T-helper 2 cell treated with Interferon-gamma antibody and Interleukin-4, amounts not matched to agents 100 ng/mL and 5 ng/mL, for 36 hours (primary cell): ENCODE measurements at regions not wholly inside any gene's neighbourhood (a gene's known extent, or its start where the extent isn't known, plus 50 kb on each side); places are given as distances from the start of the nearest gene placed in this dataset.
"Not testable (repeated sequence)": the region's sequence is repeated elsewhere in the genome, so short reads cannot be mapped to it uniquely, and the experiment has no call there.

Source experiments
- intact Hi-C: fragments of 100-400 bp; cut with micrococcal nuclease; formaldehyde crosslinking; loops from one replicate; pipeline ENCODE4 v1.15.1; 2023

DNA sequence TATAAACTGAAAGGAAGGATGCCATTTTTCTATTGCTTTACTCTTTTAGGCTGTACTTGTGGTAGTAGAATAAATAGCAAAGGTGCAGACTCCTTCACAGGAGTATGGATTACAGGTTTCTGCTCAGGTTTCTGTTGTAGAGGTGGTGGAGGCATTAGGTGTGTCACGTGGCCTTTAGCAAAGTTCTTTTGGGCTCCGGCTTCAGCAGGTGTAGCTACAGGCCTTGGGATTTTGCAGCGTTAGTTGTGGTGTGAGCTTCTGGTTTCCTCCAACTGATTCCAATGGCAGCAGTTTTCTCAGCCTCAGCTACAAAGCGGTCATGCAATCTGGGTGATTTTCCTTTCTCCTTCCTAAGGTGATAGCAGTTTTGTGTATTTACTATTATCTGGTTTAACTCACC is 255.8 kb upstream of the GK2 start:
- intact Hi-C loops, result no loop called here

DNA sequence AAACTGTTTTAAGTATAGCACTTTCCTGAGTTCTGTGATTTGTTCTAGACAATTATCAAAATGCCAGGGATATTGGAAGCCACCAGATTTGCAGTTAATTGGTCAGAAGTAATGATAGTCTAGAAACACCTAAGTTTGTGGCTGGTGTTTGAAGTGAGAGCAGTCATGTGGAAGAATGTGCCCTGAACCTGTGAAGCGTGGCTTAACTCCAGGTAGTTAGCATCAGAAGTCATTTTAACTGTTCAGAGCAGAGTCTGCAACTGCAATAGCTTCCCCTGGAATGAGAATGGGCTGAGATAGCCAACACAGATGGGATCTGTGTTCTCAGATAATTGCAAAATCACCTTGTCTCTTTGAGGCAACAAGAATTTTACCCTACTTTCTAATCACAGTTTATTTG is 255.1 kb upstream of the GK2 start:
- intact Hi-C loops, result no loop called here

DNA sequence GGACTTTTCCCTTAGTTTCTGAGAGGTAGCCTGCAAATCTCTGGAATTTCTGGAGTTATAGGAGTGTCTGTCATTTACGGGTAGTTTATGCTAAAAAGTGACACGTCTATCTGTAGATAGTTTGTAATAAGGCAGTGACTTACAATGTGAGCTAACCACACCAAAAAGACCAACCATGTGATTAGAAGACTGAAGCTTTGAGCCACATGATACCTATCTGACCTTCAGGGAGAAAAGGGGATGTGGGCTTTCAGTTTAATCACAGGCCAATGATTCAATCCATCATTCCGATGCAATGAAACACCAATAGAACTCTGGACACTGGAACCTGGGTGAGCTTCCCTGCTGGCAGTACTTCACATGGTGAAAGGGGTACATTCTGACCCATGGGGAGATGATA is 254.6 kb upstream of the GK2 start:
- intact Hi-C loops, result no loop called here

DNA sequence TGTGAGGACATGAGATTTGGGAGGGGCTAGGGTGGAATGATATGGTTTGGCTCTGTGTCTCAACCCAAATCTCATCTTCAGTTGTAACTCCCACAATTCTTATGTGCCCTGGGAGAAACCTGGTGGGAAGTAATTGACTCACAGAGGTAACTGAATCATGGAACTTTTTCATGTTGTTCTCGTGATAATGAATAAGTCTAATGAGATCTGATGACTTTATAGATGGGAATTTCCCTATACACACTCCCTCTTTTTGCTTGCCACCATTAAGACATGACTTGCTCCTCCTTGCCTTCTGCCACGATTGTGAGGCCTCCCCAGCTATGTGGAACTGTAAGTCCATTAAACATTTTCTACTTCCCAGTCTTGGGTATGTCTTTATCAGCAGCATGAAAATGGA is 253.2 kb upstream of the GK2 start:
- intact Hi-C loops, result no loop called here

DNA sequence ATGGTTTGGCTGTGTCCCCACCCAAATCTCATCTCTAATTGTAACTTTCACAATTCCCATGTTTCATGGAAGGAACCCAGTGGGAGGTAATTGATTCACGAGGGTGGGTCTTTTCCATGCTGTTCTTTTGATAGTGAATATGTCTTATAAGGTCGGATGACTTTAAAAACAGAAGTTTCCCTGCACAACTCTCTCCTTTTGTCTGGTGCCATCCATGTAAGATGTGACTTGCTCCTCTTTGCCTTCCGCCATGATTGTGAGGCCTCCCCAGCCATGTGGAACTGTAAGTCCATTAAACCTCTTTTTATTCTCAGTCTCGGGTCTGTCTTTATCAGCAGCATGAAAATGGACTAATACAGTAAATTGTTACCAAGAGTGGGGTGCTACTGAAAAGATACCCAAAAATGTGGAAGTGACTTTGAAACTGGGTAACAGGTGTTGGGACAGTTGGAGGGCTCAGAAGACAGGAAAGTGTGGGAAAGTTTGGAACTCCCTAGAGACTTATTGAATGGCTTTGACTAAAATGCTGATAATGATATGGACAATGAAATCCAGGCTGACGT is 251.4 kb upstream of the GK2 start:
- intact Hi-C loops, result not testable (repeated sequence)

DNA sequence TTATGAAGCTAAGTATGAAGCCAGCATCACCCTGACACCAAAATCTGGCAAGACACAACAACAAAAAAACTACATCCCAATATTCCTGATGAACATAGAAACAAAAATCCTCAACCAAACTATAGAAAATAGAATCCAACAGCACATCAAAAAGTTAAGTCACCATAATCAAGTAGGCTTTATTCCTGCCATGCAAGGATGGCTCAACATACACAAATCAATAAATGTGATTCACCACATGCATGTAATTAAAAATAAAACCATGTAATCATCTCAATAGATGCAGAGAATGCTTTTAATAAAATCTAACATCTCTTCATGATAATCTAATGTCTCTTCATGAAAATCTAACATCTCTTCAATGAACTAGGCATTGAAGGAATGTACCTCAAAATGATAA is 249.4 kb upstream of the GK2 start:
- intact Hi-C loops, result no loop called here

DNA sequence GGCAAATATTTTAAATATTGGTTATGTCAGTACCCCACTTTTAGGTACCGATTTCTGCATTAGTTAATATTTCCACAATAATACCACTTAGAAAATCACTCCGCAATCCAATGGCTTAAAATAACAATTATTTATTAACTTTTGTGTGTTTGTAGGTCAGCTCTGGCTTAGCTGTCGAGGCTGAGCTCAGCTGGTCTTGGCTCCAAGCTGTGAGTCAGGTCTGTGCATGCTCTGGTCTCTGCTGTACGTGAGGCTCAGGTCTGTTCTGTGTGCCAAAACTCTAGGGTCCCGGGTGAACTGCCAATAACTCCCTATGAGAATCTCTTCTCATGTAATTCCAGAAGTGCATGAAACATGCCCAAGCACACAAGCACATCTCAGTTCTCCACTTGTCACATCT is 245.8 kb upstream of the GK2 start:
- intact Hi-C loops, result no loop called here

DNA sequence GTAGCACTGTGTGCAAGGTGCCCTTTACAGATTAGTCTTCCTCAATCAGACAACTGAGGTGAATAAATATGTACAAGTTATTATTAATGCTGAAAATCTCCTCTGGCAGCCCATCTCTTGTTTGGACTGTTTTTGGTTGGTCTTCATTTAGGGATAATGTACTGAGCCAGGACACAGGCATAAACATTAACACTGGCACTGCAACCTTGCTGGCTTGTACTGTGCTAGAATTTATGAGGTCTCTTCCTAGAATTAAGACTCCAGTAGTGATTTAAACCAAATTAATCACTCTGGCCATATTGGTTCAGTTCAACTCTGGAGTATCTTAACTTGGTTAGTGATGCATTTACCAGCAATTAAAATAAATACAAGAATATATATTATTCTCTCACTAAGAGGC is 244.7 kb upstream of the GK2 start:
- intact Hi-C loops, result no loop called here

DNA sequence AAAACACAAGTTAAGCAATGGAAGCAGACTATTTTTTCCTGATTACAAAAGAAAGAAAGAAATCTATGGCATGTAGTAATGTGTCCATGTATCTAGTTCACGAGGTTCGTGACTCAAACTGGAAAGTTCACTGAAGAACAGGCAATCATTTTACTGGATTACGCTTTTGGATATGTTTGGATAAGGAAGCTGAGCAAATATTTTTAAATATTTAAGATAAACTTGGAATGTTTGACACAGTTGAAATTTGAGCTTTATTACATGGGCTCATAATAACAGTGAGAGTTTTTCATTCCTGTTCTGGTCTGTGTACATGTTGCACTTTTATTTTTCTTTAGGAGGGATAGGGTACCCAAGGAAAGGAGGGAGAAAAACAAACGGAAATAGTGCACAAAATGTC is 244.2 kb upstream of the GK2 start:
- intact Hi-C loops, result no loop called here

DNA sequence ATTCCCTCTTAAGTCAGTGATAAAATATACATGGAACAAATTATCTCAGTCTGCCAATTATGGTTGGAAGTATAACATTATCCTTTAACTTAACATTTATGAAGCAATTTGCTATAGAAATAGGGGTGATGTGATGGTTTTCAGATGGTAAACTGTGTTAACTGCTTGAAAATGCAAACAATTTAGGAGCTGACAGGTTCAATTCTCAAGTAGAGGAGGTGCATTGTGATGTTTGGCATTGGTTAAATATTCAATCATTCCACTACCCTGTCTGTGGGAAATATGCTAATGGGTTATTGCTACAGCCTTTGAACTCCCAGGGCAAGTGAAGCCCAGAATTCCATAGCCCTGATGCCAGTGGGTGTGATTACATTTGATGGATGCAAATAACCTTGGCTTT is 243.4 kb upstream of the GK2 start:
- intact Hi-C loops, result no loop called here

DNA sequence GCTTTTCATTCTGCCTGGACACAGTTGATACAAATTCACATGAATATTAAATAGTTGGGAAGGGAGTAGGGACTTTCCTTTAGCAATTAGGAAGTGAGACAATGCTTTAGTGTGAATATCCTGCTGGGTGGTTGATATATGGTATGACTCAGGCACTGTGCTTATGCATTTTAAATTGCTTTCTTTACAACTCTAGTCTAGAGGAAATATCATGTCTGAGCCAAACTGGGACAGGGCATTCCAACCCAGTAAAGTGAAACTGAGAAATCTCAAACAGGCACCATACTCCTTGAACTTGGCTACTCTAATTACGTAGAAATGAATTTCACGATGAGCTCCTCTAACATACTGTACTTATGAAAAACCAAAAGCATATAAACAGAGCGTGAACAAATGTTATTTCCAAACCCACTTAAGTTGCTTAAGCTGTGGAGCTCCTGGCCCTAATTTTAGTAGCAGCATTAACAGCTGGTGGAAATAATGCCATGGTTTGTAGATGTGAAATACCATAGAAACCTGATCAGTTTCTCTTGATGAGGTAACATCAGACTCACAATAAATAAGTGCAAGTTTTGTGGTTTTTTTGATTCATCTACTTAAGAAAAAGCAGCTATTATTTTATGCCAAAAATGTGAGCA is 242.9 kb upstream of the GK2 start:
- intact Hi-C loops, result no loop called here

DNA sequence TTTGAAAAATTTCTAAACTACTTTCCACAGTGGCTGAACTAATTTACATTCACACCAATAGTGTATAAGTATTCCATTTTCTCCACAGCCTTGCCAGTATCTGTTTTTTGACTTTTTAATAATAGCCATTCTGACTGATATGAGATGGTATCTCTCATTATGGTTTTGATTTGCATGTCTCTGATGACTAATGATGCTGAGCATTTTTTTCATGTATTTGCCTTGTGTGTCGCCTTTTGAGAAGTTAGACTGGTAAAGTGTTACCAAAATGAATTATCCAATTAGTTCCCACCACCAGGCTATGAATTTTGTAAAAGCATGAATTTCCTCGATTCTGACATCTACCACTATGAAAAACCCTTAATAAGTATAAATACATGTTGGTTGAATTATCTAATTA is 242.2 kb upstream of the GK2 start:
- intact Hi-C loops, result no loop called here

DNA sequence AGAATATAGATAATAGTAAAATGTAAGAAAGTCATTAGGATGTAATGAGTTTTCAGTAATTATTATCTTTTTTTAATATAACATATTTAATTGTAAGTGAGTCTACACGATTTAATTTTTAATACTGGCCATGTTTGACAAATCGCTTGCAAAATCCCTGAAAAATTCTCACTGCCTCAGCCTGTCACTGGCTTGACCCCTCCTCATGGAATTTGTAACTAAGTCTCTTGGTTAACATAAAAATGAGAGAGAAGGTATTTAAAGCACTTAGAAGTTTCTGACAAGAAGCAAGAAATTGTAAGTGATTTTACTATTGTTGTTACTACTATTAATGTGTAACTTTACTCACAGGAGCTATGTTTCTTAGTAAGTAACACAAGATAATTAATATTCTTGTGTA is 237.9 kb upstream of the GK2 start:
- intact Hi-C loops, result no loop called here

DNA sequence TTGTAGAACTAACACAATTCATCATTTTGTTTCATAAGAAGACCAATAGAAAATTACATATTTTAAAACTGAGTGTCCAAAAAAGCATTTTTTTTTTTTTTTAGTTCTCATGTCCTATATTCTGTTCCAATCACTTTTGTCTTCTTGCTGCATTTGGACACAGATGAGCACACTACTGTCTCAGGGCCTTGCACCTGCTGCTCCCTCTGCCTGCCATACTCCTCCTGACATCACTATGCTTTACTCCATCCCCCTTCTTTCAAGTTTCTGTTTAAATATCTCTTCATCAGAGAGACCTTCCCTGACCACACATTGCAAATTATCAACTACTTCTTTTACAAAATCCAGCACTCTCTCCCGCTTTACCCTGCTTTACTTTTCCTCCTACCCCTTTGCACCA is 230.7 kb upstream of the GK2 start:
- intact Hi-C loops, result no loop called here

DNA sequence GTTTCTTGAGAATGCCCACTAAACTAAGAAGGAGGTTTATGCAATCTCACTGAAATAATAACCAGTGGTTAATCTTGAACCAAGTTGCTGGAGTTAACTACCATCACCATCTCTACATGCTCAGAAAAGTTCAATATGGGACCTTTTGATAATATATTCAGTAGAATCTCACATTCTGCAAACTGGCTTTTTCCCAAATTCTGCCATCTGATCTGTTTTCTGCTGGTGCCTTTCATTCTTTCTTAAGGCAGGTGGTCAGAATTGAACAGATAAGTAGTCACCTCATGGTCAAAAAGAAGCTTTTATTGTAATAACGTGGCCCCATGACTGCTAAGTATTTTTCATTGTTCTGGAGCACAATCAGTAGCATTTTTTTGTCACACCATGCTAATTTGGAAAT is 229.0 kb upstream of the GK2 start:
- intact Hi-C loops, result no loop called here

DNA sequence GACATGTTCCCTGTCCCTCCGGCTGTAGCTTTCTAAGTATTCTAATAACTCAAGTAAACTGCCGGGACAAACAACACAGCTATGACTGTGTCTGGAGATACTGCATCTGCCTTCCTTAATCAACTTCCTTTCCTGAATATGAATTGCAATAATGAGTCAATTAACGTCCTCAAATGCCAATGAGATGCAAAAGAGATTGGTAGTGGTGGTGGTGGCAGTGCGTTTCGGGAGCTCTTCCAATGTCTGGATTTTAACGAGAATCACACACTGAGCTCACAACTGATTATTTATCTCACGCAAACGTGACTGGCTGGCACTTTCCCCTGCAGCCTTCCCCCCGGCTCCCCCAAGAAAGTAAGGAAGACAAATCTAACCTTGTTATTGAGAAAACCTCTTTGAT is 226.1 kb upstream of the GK2 start:
- intact Hi-C loops, result no loop called here

DNA sequence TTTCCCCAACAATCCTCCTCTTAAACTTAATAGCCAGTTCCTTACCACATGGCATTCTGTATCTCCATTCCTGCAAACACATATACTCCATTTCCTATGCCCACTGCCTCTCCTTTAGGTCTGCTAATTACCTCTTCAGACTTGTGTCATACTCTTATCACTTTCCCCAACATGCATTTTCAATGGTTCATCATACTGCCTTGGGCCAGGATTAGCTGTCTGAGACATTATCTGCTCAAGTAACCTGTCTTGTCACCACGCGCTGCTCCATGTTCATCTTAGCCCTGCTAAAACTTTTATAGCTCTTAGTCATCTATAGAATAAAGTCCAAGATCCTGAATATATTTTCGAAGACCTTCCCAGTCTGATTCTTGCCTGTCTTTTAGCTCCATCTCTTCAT is 224.1 kb upstream of the GK2 start:
- intact Hi-C loops, result no loop called here

DNA sequence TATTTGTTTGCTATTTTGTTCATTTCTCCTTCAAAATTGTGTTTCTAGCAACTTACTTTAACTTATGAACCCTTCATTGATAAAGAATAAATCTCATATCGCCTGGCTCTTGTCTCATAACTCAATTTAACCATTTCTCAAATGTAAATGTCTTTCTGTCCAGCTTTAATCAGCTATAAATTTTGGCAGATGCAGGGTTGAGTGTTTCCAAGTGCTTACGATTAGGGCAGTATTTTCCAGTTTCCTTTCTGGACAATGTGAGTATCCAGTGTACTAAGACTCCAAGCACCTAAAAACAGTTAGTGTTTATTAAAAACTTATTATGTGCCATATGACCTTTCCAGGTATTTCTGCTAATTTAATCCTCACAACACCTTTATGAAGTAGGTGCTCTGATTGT is 218.6 kb upstream of the GK2 start:
- intact Hi-C loops, result no loop called here

DNA sequence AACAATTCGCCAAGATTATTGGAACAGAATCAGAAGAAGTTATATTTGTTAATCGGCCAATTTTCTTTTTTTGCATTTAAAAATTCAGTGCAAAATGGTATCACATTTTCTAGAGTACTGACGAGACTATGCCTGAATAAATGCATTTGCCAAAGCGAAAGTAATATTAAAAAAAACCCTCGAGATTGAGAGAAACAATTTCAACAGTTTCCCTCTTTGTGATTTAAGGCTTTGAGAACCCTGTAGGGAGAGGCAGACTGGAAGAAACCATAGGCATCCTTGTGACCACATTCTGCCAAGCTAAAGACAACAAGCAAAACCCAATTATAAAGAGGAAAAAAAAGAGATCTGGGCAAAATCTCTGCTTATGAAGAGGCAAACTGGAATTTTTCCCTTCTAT is 218.1 kb upstream of the GK2 start:
- intact Hi-C loops, result no loop called here

DNA sequence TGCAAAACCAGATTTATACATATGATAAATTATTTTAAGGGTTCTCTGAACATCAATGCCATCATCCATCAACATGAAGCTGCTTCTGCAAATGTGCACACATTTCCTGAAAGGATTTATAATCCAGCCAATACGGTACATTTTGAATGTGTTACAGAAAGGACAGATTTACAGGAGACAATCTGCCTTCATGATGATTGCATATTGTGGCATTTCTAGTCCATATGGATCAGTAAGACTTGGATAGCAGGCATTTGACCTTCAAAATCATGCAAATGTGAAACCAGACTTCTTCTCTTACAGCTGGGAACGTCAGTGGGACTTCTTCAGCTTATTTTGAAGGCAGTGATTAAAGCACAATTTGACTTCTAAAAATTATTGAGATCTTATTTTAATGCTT is 217.3 kb upstream of the GK2 start:
- intact Hi-C loops, result no loop called here

DNA sequence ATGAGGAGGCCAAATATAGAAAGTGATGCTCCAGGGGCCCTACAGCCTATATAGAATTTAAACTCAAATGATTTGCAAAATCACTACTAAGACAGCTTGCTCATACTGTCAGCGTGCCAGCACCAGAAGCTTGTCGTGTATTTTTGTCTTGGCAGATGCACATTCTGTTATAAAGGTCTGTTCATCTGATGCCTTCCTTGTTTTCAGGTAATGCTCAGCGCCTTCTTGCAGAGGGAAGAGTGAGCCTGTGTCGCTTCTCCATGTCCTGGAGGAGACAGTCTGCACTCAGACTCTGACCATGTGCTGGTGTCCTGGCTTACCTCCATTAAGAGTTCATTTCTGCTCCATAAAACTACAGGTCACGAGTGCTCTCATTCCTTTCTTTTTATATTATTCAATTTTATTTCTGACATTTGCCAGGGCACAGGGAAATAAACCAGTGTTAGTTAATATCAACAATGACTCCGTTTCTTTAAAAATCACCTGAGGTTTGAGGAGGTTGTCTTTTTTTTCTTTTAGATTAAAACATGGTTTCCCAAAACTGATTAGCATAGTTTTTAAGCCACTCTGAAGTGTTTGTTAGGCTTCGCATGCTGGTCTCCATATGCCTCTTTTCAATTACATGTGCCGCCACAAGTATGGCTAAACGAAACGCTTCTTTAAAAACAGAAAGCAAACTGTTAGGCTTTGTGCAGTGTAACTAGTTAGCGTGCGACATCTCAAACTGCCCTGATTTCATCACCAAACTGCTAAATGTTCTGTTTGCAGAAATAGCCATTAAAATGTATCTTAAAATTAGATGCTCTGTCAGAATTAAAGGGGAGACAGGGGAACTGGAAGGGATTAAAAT is 215.2 kb upstream of the GK2 start:
- intact Hi-C loops, result no loop called here

DNA sequence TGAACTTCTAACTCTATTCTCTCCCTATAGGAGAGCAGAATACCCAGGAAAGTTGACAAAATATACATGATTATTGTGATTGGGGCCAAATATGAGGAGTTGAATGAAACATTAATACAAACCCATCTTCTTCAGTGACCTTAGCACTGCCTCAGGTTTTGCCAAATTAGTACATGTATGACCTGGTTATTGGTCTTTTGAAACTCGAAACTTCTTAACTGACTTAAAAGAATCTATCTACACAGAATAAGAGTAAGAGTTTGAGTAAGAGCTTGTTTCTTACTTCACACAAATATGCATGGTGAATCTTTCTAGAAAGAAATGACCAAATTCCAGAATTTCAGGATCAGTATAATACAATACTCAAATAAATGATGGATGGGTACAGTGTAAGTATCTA is 213.0 kb upstream of the GK2 start:
- intact Hi-C loops, result no loop called here

DNA sequence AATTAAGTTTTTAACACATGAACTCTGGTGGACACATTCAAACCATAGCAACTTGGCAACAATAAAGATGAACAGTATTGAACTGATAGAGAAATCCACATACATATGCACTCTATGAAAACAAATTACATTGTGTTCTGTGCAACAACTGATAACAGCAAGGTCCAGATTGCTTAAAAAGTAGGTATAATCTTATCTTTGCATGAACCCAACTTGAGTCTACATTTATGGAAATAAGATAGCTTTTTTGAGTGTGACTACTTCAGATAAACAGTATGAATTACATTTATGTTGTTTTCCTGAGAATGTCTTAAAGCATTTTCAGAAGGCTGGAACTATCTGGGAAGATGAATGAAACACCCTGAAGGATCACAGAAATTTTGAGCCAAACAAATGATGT is 212.6 kb upstream of the GK2 start:
- intact Hi-C loops, result no loop called here
